ENCODE measurements at regions not wholly inside any gene's neighbourhood (a gene's known extent, or its start where the extent isn't known, plus 50 kb on each side); places are given as distances from the start of the nearest gene placed in this dataset.
A peak's percentile ranks its signal among the peaks of the same experiment; 100 is the strongest.

DNA sequence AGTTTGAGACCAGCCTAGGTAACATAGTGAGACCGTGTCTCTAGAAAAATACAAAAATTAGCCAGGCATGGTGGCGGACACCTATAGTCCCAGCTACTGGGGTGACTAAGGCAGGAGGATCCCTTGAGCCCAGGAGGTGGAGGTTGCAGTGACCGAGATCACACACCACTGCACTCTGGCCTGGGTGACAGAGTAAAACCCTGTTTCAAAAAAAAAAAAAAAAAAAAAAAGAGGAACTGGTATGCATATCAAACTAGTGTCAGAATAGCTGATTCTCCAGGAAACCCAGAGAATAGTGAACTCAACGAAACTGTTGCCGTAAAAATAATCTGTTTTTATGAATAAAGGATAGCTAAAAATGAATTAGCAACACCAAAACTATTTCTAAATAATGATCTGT lies 126.6 kb upstream of the BASP1 start:
- H3K4me3 ChIP-seq (ENCODE audit: low read depth, low read length) = no peak overlapping the region
- no peak for TF ChIP-seq CTCF (IDR thresholded peaks at IDR 0.05; ENCODE audit: low read depth, low read length)
- no peak for DNase-seq (ENCODE audit: low read depth, low spot score)
- in situ Hi-C loops (cut with HindIII; ENCODE audit: low sequenced_read_pairs) = no loop called here

DNA sequence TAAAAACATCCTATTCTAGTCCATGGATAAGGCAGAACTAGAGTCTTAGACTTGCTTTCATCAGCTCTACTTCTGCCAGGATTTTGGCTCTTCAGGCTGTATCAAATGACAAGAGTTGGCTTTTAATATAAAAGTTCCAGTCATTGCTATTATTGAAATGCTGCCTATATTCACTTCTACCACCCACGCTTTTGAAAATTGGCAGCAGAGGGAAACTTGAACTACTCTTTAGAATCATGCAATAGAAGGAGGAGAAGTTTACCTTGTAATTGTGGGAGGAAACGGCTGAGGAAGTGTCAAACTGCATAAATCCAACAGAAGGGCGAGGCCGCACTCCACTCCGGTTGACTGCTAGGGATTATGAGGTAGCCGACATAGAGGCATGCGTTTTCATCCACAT lies 122.6 kb upstream of the BASP1 start:
- TF ChIP-seq CTCF (IDR thresholded peaks at IDR 0.05; ENCODE audit: low read depth, low read length) = no peak
- H3K4me3 ChIP-seq (ENCODE audit: low read depth, low read length) = no peak overlapping the region
- DNase-seq (ENCODE audit: low read depth, low spot score) = no peak
- in situ Hi-C loops (cut with HindIII; ENCODE audit: low sequenced_read_pairs) = no loop called here

GRCh38 chr5:17096952-17097695 lies 120.3 kb upstream of the BASP1 start:
- in situ Hi-C loops (cut with HindIII; ENCODE audit: low sequenced_read_pairs) = no loop called here
- TF ChIP-seq CTCF (IDR thresholded peaks at IDR 0.05; ENCODE audit: low read depth, low read length) = no peak
- H3K4me3 ChIP-seq (ENCODE audit: low read depth, low read length) = no peak overlapping the region
- DNase-seq (ENCODE audit: low read depth, low spot score) = no peak

DNA sequence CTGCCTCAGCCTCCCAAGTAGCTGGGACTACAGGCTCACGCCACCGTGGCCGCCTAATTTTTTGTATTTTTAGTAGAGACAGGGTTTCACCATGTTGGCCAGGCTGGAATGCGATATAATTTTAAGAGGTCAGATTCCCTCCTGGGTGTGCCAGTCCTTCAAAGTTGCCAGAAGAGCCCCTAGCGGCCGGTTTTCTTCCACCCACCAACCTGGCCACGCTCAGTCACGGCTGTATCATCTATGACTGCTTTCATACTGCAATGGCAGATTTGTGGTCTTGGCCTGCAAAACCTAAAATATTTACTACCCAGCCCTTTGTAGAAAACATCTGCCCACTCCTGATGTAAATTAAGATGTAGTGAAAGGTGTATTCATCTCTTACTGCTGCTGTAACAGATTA lies 117.5 kb upstream of the BASP1 start:
- no peak overlapping the region for H3K4me3 ChIP-seq (ENCODE audit: low read depth, low read length)
- in situ Hi-C loops (cut with HindIII; ENCODE audit: low sequenced_read_pairs) = no loop called here
- DNase-seq (ENCODE audit: low read depth, low spot score) = no peak
- TF ChIP-seq CTCF (IDR thresholded peaks at IDR 0.05; ENCODE audit: low read depth, low read length) = no peak

DNA sequence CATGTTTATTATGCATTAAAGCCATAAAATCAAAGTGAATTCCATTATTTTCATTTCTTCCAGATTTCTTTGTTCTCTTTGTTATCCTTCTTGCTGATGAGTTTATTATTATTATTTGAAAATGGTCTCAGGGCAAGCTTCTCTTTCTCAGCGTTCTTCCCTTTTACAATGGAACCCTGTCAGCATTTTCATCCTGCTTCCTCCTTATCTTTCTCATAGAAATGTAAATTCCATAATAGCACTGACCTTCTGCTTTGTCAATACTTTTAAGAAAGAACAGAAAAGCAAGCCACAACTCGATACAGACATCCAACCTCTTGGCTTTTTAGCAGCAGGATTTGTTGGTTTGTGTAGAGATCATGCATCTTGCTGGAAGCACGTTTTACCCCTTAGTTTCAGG lies 114.0 kb upstream of the BASP1 start:
- H3K4me3 ChIP-seq (ENCODE audit: low read depth, low read length) = no peak overlapping the region
- no peak for DNase-seq (ENCODE audit: low read depth, low spot score)
- TF ChIP-seq CTCF (IDR thresholded peaks at IDR 0.05; ENCODE audit: low read depth, low read length) = no peak
- in situ Hi-C loops (cut with HindIII; ENCODE audit: low sequenced_read_pairs) = no loop called here

GRCh38 chr5:17105744-17106418 lies 111.5 kb upstream of the BASP1 start:
- in situ Hi-C loops (cut with HindIII; ENCODE audit: low sequenced_read_pairs) = no loop called here
- no peak for TF ChIP-seq CTCF (IDR thresholded peaks at IDR 0.05; ENCODE audit: low read depth, low read length)
- no peak overlapping the region for H3K4me3 ChIP-seq (ENCODE audit: low read depth, low read length)
- peak; percentile 61 for DNase-seq (ENCODE audit: low read depth, low spot score)
